HG03571 (cell line): ENCODE measurements at regions not wholly inside any gene's neighbourhood (a gene's known extent, or its start where the extent isn't known, plus 50 kb on each side); places are given as distances from the start of the nearest gene placed in this dataset.

Source experiments
- ATAC-seq: cut with Tn5 transposase; IDR thresholded peaks from one replicate; pipeline ENCODE4 v1.9.1; 2021; ENCODE audit not compliant: unreplicated experiment

DNA sequence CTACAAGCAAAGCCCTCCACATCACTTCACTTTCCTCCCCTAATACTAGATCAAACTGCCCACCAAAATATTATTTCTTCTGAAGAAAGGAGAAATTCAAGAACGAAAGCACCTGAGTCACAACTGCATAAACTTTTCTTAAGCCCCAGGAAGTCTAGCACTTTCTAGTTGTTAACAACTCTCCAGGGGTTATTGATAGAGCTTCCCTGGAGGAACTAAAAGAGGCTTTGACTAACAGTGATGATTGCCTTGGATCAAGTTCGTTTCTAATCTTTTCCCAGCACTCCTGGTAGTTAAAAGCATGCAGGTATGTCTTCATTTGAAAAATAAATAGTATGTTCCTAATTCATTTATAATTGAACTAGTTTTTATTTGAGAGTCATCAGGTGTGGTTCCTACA is 917.0 kb downstream of the TUSC7 start:
- no peak for ATAC-seq

DNA sequence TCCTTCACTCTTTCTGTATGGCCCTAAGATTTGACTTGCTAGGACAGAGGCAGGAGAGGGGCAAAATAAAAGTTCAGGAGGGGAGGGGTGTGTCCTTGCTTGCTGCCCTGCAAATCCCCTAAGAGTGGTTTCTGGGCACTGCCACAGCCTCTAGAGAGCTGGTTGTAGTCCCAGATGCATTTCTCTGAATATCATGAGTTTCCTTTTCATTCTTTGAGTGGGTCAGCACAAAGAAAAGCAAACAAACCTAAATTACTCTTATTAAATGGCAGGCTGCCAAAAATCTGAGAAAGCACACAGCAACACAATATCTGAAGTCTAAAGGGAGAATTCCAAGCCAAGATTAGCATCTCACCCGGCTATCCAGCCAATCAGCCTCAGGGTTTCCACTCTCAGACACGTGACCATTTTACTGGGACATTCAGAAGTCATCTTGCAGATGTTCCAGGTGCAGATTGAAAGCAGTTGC is 919.3 kb downstream of the TUSC7 start:
- no peak for ATAC-seq

GRCh38 chr3:117629505-117629904 is 919.9 kb downstream of the TUSC7 start:
- ATAC-seq: no peak

DNA sequence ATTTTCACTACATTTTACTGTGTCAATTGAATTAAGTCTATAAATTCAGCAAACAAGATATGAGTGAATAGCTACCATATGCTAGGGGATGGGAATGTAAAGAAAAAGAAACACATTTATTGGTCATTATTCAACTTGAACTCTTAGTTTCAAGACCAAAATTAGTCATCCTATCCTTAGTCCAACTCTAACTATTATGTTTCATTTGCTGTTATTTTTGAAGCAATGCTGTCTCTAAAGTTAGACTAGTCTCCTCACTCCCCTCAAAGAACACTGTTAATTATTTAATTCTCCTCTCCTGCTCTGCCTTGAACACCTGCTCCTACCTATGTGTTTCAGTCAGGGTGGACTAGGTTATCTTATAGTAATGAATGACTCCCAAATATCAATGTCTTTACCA is 920.9 kb downstream of the TUSC7 start:
- ATAC-seq: peak; percentile 42

GRCh38 chr3:117630885-117631284 is 921.3 kb downstream of the TUSC7 start:
- peak; percentile 11 for ATAC-seq

GRCh38 chr3:117631781-117632180 is 922.2 kb downstream of the TUSC7 start:
- ATAC-seq: no peak

DNA sequence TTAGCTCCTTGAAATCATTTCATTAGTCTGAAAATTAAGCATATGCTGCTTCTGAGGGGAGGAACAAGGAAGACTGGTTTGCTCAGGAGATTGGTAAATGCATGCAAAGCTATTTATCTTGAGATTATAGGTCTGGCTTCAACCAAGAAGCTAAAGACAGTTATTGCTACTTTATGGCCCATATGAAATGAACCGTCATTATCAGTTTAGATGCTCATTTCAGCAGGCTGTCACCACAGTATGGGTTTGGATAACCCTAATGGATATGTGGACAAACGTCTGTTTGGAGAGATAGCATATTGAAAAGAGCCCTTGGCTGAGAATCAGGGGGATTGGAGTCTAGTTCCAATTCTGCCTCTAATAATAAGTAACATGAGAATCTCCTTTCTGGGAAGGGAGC is 922.6 kb downstream of the TUSC7 start:
- no peak for ATAC-seq

- no peak for ATAC-seq
Observed at GRCh38 chr3:117633207-117633606, 923.6 kb downstream of the TUSC7 start.

DNA sequence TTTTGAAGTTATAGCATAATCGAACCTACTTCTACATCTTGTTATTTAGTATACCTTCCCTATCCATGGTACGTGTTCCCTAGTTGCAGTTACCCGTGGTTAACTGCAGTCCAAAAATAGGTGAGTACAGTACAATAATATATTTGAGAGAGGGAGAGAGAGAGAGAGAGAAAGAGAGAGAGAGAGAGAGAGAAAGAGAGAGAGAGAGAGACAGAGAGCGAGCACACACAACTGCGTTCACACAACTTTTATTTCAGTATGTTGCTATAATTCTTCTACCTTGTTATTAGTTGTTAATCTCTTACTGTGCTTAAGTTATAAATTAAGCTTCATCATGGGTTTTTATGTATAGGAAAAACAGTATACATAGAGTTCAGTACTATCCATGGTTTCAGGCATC is 928.1 kb downstream of the TUSC7 start:
- no peak for ATAC-seq

DNA sequence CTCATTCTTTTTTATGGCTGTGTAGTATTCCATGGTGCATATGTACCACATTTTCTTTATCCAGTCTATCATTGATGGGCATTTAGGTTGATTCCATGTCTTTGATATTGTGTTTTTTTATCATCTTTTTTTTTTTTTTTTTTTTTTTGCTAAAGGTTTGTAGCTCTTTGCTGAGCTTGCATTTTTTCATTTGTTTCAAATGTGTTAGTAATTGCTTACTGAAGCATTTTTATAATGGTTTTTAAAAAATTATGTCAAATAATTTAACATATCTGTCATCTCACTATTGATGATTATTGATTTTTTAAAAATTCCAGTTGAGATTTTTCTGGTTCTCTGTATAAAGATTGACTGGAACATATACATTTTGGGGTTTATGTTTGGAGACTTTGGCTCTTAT is 934.6 kb downstream of the TUSC7 start:
- no peak for ATAC-seq

DNA sequence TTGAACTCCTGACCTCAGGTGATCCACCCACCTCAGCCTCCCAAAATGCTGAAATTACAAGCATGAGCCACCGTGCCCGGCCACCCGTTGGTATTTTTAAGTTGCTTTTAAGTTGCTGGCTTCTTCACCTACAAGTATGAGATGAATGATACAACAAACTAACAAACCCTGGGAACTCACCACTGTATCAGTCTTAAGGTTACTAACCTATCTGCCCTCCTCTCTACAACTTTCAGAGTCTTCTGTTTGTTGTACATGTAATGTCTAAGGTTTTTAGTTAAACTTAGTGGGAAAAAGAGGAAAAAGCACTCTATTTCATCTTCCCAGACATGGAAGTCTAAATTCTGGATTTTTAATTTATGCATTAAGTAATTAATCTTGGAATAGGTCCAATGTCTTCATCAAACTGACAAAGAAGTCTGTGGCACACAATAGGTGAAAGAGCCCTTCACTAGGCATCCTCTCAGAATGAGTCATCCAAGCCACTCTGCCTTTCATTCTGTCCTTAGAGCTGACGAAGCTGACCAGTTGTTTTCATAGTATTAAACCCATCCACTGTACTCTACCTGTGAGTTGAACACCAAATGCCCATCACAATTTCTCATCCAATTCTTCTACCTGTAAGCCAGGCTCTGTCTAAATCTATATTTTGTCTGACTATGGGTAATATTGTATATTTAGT is 936.1 kb downstream of the TUSC7 start:
- ATAC-seq: no peak

DNA sequence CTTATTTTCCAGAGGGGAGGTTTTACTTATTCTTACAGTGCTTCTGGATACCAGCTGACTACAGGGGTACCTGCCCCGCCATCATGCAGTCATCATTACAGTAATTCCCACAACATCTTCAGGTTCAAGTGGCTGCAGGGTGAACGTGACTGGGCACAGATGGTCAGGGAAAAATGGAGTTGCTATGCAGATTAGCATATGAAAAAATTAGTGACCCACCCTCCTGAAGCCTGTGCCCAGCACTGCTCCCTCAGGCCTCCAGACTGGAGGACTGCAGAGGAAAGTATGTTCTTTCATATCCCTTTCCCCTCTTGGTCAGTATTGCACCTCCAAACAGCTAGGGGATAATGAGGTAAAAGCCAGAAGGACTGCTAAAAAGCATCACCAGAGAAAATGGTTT is 937.9 kb downstream of the TUSC7 start:
- no peak for ATAC-seq

- ATAC-seq: no peak
Observed at GRCh38 chr3:117651246-117651645, 941.7 kb downstream of the TUSC7 start.

DNA sequence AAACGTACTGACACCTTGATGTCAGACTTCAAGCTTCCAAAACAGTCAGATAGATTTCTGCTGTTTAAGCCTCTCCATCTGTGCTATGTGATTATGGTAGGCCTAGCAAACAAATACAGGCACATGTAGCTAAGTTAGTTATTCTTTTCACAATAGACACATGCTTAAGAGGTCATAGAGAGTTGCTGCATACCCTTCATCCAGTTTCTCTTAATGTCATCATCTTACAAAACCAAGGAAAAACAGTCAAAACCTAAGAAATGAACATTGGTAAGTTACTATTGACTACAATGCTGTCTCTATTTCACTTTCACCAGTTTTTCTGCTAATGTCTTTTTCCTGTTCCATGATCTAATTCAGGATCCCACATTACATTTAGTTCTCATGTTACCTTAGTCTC is 946.8 kb downstream of the TUSC7 start:
- no peak for ATAC-seq

DNA sequence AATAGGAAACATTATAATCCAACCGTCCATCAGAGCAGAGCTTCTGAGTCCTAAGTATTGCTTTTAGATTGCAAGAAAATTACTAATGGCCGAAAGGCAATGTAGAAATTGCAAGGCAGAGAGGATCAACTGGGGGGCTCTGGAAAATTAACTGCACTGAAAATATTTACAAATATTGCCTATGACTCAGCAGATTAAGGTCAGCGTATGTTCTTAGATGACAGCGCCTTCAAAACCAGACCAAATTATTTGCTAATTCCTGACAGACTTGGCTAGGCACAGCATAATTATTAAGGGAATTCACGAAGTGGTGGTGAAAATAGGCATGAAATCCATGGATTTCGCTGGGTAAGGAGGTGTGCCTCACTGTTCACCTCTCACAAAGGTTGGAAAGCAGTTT is 947.7 kb downstream of the TUSC7 start:
- ATAC-seq: no peak

- no peak for ATAC-seq
Observed at GRCh38 chr3:117660941-117661817, 951.6 kb downstream of the TUSC7 start.

DNA sequence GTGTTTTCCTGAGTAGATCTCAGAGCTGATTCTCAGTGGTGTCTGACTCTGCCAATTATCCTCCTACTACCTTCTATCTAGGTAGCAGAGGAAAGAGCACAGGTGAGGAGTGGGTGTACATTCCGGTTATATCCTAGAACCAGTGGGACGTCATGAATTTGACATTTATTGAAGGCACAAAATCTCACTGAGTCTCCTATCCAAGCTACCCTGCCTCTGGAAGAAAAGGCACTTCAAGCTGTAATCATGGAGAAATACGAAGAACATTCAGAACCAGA is 952.2 kb downstream of the TUSC7 start:
- ATAC-seq: no peak

- no peak for ATAC-seq
Observed at GRCh38 chr3:117665296-117665695, 955.7 kb downstream of the TUSC7 start.

GRCh38 chr3:117666325-117666724 is 956.7 kb downstream of the TUSC7 start:
- no peak for ATAC-seq

- no peak for ATAC-seq
Observed at GRCh38 chr3:117666812-117667211, 957.2 kb downstream of the TUSC7 start.

DNA sequence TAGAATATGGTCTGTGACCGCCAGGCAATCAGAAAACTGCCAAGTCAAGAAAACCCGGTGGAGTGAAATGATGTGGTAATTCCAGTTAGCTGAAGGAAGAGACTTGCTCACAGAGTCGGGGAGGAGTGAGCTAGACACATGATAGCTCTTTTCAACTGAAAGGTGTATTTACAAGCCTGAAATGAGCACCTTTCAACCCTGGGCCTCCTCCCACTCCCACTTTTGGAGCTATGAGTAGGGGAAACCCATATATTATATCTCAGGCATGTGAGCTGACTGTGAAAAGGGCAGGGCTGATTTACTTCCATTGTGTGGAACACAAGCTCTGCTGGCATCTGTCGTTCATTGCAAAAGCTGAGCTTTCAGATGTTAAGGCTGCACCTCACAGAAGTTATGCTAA is 960.2 kb downstream of the TUSC7 start:
- ATAC-seq: no peak

DNA sequence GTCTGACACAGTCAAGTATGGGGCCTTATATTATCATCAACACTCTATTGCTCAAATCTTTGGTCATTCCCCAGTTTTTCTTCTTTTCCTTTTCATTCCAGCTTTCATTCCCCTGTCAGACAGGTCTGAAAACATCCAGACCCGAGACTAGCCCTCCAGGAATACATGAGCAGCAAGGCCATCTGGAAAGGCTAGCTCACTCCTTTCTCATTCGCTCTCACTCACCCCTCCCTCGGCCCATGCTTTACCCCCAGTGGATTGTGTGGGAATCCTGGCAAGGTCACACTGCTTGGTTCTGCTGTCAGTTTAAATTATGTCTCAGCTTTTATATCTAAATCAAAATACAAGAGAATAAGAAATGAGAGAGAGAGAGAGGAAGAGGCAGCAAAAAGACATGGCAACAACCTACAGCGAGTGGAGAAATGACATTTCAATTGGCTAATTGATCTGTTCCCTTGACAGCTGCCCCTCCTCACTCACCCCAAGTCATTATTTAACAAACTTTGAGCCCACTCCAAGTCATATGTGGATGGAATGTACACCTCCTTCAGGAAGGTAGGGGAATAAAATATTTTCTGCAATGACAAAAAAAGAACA is 962.2 kb downstream of the TUSC7 start:
- ATAC-seq: no peak
